ENCODE measurements at regions not wholly inside any gene's neighbourhood (a gene's known extent, or its start where the extent isn't known, plus 50 kb on each side); places are given as distances from the start of the nearest gene placed in this dataset.
A peak's percentile ranks its signal among the peaks of the same experiment; 100 is the strongest.

DNA sequence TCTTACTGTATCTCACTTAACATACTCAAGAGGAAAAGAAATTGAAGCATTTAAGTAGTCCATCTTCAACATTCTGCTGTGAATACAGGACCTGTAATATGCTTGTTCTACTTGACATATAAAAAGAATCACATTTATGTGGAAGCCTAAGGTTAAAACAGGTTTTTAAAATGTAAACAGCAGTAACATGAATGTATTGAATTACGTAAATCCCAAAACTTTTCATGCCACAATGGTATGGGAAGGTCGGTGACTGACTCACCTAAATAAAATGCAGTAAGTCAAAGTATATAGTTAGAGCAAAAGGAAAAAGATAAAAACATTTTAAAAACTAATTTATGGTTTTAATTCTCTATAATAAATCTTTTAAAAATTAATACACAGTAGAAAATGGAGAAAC lies 115.7 kb upstream of the TJP1 start:
- no peak for ATAC-seq (replicated peaks)
- H3K27ac Mint-ChIP-seq = no peak overlapping the region
- DNase-seq = no peak
- H3K27me3 Mint-ChIP-seq = peaks cover 6 to 14% of the 10 kb centered on the region in 2 donors
- no peaks in the 10 kb centered on the region for H3K36me3 Mint-ChIP-seq
- H3K4me1 Mint-ChIP-seq = no peaks in the 10 kb centered on the region
- no peak overlapping the region for H3K4me3 Mint-ChIP-seq
- H3K9me3 Mint-ChIP-seq = peaks cover 0 to 2% of the 10 kb centered on the region in 2 donors

- DNase-seq (no peak), ATAC-seq (replicated peaks) (no peak)
- no peak overlapping the region for H3K27ac Mint-ChIP-seq
- H3K36me3 Mint-ChIP-seq = no peaks in the 10 kb centered on the region
- H3K27me3 Mint-ChIP-seq = peaks cover 6 to 10% of the 10 kb centered on the region in 2 donors
- peaks cover 0 to 2% of the 10 kb centered on the region in 2 donors for H3K9me3 Mint-ChIP-seq
- no peak overlapping the region for H3K4me3 Mint-ChIP-seq
- no peaks in the 10 kb centered on the region for H3K4me1 Mint-ChIP-seq
These were observed 114.2 kb upstream of the TJP1 start for GRCh38 chr15:29936353-29937049.

- Mint-ChIP-seq H3K9me3 (peaks cover 0 to 2% of the 10 kb centered on the region in 2 donors), H3K4me1 (no peaks in the 10 kb centered on the region), H3K27me3 (peaks cover 4 to 6% of the 10 kb centered on the region in 2 donors), H3K36me3 (no peaks in the 10 kb centered on the region), H3K27ac (no peak overlapping the region), H3K4me3 (no peak overlapping the region)
- ATAC-seq (replicated peaks) = peak in 1 of 2 donors; percentile 16
- no peak for DNase-seq
These were observed 113.2 kb upstream of the TJP1 start for GRCh38 chr15:29935296-29936004.

GRCh38 chr15:29934251-29934650 lies 112.0 kb upstream of the TJP1 start:
- no peak for DNase-seq
- Mint-ChIP-seq H3K9me3 (peaks cover 0 to 2% of the 10 kb centered on the region in 2 donors), H3K4me3 (no peak overlapping the region), H3K4me1 (no peaks in the 10 kb centered on the region), H3K27ac (no peak overlapping the region), H3K27me3 (peaks cover 4 to 6% of the 10 kb centered on the region in 2 donors), H3K36me3 (no peaks in the 10 kb centered on the region)
- ATAC-seq (replicated peaks) = no peak

DNA sequence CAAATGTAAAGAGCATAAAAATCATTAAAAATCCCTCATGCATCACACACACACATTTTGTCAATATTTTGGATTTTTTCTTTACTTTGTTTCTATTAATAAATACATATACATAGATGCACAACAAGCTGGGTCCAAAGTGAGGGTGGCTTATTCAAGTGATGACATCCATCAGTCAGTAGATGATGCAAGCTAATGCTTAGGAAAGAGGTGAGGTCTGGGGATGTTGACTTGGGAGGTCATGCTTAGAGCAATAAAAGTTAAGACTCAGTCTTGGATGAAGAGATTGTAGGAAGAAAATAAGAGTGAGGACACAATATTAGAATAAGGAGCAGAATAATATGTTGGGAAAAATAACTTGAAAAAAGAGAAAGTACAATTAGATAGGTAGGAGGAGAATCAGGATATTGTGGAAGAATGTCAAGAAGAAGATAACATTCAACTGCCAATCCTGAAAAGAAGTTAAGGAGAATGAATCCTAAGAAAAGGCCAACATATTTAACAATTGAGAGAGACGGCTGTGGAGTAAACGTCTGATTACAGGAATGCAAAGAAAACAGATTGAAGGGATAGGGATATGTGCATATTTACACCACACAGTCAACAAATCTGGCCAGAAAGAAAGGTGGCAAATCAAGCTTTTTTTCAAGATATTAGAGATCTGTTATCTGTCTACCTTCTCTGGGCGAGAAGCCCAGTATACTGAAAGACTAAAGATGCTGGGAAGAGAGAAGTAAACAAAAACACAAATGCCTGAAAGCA lies 111.0 kb upstream of the TJP1 start:
- Mint-ChIP-seq H3K36me3 (no peaks in the 10 kb centered on the region), H3K4me3 (no peak overlapping the region), H3K27me3 (peaks cover 4 to 6% of the 10 kb centered on the region in 2 donors), H3K4me1 (no peaks in the 10 kb centered on the region), H3K27ac (no peak overlapping the region), H3K9me3 (peaks cover 0 to 2% of the 10 kb centered on the region in 2 donors)
- no peak for ATAC-seq (replicated peaks)
- DNase-seq = no peak

DNA sequence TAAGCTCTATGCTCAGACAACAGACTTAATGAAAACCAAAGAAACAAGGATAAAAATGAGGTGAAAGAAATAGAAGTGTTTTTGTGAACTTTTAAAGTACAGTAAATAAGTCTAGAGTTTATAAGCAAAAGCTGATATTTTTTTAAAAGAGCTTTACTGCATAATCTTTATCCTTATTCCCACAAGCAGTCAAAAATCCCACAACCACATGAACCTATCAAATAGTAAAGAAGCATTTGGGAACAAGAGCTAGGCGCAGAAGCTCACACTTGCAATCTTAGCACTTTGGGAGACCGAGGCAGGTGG lies 103.8 kb upstream of the TJP1 start:
- no peak overlapping the region for H3K27ac Mint-ChIP-seq
- no peaks in the 10 kb centered on the region for H3K4me1 Mint-ChIP-seq
- H3K27me3 Mint-ChIP-seq = peaks cover 4 to 28% of the 10 kb centered on the region in 2 donors
- no peak overlapping the region for H3K4me3 Mint-ChIP-seq
- H3K9me3 Mint-ChIP-seq = no peaks in the 10 kb centered on the region
- no peaks in the 10 kb centered on the region for H3K36me3 Mint-ChIP-seq
- ATAC-seq (replicated peaks) (no peak), DNase-seq (no peak)

GRCh38 chr15:29925227-29926082 lies 103.2 kb upstream of the TJP1 start:
- no peaks in the 10 kb centered on the region for H3K9me3 Mint-ChIP-seq
- H3K27me3 Mint-ChIP-seq = peaks cover 5 to 31% of the 10 kb centered on the region in 2 donors
- H3K27ac Mint-ChIP-seq = no peak overlapping the region
- H3K36me3 Mint-ChIP-seq = no peaks in the 10 kb centered on the region
- H3K4me3 Mint-ChIP-seq = no peak overlapping the region
- no peaks in the 10 kb centered on the region for H3K4me1 Mint-ChIP-seq
- DNase-seq (no peak), ATAC-seq (replicated peaks) (peak; percentile 71 to 74)

DNA sequence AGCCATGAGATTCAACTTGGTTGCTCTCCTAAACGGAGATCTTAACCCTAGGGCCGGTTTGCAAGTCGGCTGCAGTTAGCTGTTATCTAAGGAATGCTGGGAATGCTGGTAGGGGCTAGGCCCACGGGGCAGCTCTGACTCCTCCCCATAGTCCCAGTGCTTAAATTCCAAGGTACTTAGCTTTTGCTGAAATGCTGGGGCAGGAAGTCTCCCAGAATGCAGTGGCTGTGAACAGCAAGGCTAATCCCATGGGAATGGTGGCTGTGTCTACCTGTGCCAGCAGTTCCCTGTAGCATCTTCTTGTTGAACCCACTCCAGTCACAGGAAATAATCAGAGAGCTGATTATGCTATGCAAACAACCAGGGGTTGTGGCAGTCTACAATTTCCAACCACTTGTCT lies 102.5 kb upstream of the TJP1 start:
- no peak overlapping the region for H3K4me3 Mint-ChIP-seq
- no peaks in the 10 kb centered on the region for H3K4me1 Mint-ChIP-seq
- H3K36me3 Mint-ChIP-seq = no peaks in the 10 kb centered on the region
- ATAC-seq (replicated peaks) (no peak), DNase-seq (no peak)
- H3K27me3 Mint-ChIP-seq = peaks cover 5 to 31% of the 10 kb centered on the region in 2 donors
- no peak overlapping the region for H3K27ac Mint-ChIP-seq
- H3K9me3 Mint-ChIP-seq = no peaks in the 10 kb centered on the region

- H3K4me3 Mint-ChIP-seq = no peak overlapping the region
- DNase-seq (no peak), ATAC-seq (replicated peaks) (no peak)
- peaks cover 5 to 44% of the 10 kb centered on the region in 2 donors for H3K27me3 Mint-ChIP-seq
- H3K36me3 Mint-ChIP-seq = no peaks in the 10 kb centered on the region
- H3K4me1 Mint-ChIP-seq = no peaks in the 10 kb centered on the region
- H3K9me3 Mint-ChIP-seq = no peaks in the 10 kb centered on the region
- H3K27ac Mint-ChIP-seq = no peak overlapping the region
These were observed 99.9 kb upstream of the TJP1 start for GRCh38 chr15:29922191-29922590.

DNA sequence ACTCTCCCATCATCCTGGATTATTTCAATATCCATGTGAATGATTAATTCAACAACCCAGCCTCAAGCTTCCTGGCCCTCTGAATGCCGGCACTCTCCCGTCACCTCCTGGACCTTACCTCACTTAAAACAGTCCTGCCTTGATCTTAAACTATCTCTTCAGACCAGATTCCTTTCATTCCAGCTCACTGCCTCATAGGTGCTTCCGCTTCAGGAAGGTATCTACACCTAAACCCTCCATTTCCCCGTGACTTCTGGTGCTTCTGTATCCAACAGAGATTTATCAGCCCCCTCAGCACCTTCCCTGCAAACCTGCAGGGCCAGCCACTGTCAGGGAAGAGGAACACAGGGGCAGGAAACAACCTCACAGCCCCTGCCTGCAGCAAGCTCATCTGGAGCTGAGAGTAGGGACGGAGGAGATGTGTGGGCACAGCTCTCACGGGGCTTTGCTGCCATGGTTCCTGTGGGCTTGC lies 98.9 kb upstream of the TJP1 start:
- no peak for DNase-seq
- no peak for ATAC-seq (replicated peaks)
- Mint-ChIP-seq H3K9me3 (no peaks in the 10 kb centered on the region), H3K36me3 (no peaks in the 10 kb centered on the region), H3K27ac (no peak overlapping the region), H3K4me3 (no peak overlapping the region), H3K4me1 (no peaks in the 10 kb centered on the region), H3K27me3 (peaks cover 5 to 40% of the 10 kb centered on the region in 2 donors)

GRCh38 chr15:29920515-29920914 lies 98.2 kb upstream of the TJP1 start:
- ATAC-seq (replicated peaks) (no peak), DNase-seq (no peak)
- Mint-ChIP-seq H3K9me3 (no peaks in the 10 kb centered on the region), H3K27ac (no peak overlapping the region), H3K4me3 (no peak overlapping the region), H3K36me3 (no peaks in the 10 kb centered on the region), H3K27me3 (peaks cover 5 to 34% of the 10 kb centered on the region in 2 donors), H3K4me1 (no peaks in the 10 kb centered on the region)

DNA sequence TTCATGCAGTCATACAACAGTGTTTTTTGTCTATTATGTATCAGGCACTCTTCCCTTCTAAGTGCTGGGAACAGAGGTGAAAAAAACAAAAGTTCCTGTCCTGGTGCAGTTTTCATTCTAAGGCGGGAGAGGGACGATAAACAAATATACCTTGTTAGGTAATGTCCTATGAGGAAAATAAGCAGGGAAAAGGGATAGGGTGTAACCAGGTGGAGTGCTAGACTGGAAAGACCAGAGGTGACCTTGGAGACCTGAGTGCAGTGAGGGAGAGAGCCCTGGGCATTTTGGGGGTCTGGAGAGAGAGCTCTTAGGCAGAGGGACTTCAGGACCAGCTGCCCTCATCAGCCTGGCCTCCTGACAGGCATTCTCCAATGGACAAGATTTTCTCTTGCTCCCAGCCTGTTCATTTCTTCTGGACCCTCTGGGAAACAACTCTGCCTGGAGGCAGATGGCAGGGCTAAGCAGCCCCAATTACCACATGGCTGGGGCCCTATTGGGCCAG lies 97.2 kb upstream of the TJP1 start:
- H3K4me3 Mint-ChIP-seq = no peak overlapping the region
- ATAC-seq (replicated peaks) = no peak

DNA sequence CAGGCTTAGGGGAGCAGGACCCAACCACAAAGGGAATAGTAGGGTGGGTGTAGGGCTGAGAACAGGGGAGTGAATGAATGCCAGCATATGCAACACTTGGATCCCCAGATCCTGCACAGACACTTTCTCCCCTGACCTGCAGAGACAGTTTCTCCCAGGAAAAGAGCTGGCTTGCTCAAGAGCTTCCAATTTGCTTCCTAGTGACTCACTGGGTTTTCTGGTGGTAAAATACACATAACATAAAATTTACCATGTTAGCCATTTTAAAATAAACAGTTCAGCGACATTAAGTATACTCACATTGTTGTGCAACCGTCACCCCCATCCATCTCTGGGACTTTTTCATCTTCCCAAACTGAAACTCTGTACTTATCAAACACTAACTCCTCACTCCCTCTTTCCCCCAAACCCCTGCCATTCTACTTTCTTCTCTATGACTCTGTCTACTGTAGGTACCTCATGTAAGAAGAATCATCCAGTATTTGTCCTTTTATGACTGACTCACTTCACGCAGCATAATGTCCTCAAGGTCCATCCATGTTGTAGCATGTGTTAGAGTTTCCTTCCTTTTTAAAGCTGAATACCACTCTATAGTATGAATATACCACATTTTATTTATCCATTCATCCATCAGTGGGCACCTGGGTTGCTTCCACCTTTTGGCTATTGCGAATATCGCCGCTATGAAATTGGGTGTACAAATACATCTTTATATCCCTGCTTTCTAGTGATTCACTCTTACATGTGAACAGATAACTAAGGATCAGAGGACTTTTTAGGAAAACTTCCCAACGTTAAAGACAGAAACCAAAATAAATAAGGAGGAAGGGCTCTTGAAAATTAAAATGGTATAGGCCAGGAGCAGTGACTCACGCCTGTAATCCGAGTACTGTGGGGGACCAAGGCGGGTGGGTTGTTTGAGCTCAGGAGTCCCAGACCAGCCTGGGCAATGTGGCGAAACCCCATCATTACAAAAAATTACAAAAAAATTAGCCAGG lies 95.6 kb upstream of the TJP1 start:
- Mint-ChIP-seq H3K4me3 (no peak overlapping the region), H3K9me3 (no peaks in the 10 kb centered on the region)
- no peak for DNase-seq

More for the DNA sequence above, 97.2 kb upstream of the TJP1 start:
- Mint-ChIP-seq H3K9me3 (no peaks in the 10 kb centered on the region), H3K27me3 (peaks cover 5 to 34% of the 10 kb centered on the region in 2 donors), H3K36me3 (no peaks in the 10 kb centered on the region), H3K4me1 (no peaks in the 10 kb centered on the region), H3K27ac (no peak overlapping the region)
- no peak for DNase-seq

More for the DNA sequence above, 95.6 kb upstream of the TJP1 start:
- Mint-ChIP-seq H3K36me3 (no peaks in the 10 kb centered on the region), H3K4me1 (no peaks in the 10 kb centered on the region), H3K27me3 (peaks cover 8 to 27% of the 10 kb centered on the region in 2 donors), H3K27ac (no peak overlapping the region)
- no peak for ATAC-seq (replicated peaks)

Measured in stimulated activated naive B cell treated with anti-CD40 and anti-IgM and Interleukin-4, amounts not matched to agents 10 μg/mL and 1 μg/mL and 100 μg/mL, for 72 hours (primary cell).